NCI-H748 (cell line): ENCODE measurements at regions not wholly inside any gene's neighbourhood (a gene's known extent, or its start where the extent isn't known, plus 50 kb on each side); places are given as distances from the start of the nearest gene placed in this dataset.

ENCODE experiments used
- DNase-seq: peaks from one replicate; lab custom pipeline; 2025; ENCODE audit not compliant: unreplicated experiment; lab: John Stamatoyannopoulos, UW

DNA sequence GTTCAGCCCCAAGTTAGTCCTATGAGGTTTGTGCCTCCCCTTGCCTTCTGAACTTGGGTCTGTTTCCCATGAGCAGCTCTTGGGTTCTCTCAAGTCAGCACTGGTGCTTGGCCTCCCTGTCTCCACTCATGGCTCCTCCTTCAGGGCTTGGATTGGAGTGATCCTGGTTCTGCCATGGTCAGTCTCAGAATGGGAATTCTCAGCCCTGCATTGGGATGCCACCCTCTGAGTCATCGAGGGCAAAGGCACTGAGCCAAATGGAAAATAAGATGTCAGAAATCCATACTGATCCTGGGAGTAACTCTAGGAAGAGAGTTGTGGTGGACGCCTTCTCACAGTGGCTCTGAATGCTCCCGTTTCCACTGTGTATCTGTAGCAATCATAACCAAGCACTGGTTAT is 233.4 kb upstream of the HABP2 start:
- DNase-seq, result no peak

DNA sequence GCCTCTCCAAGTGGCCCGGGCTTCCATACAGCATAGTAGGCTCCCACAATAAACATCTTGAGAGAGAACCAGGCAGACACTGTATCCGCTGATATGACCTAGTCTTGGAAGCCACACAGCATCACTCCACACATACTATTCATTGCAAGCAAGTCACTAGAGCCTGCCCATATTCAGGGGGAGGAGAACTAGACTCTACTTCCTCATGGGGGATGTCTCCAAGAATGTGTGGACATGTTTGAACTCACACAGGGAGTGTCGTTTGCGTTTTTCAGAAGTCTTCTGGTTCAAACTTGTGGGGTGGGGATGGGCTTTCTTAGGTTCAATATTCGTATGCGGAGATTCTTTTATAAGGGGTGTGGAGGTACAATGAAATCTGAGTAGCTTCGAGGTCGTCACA is 232.6 kb upstream of the HABP2 start:
- DNase-seq, result no peak

DNA sequence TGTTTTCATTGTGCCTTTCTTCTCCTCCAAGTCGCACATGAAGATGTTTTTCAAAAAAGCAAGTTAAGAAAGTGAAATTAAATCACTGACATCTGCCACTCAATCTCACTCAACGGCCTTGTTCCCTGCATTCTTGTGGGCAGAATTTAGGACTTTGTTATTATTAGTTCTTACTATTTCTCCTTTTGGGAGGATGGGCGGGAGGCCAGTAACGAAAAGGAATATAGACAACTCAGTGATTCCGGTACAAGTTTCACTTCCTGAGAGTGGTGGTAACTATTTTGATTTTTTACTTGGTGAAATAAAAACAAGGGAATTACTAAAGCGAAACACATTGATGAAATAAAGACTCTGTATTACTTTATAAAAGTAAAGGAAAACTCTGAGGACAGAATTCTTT is 231.9 kb upstream of the HABP2 start:
- DNase-seq, result no peak

DNA sequence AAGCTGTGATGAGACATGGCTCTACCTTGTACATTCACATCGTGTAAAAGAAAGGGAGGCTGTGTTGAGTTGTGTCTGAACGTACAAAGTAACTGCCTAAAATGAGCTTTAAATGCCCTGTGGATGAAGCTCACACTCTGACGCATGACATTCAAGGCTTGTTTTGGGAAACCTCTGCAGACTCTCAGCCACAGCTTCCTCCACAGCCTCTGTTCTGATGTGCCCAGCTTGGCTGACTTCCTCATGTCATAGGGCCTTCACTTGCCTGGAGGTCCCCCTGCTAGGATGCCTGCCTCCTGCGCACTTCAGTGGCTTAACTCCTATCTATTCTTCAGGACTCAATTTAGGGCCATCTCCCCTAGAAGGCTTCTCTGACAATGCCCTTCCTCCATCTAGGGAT is 230.0 kb upstream of the HABP2 start:
- DNase-seq, result no peak

DNA sequence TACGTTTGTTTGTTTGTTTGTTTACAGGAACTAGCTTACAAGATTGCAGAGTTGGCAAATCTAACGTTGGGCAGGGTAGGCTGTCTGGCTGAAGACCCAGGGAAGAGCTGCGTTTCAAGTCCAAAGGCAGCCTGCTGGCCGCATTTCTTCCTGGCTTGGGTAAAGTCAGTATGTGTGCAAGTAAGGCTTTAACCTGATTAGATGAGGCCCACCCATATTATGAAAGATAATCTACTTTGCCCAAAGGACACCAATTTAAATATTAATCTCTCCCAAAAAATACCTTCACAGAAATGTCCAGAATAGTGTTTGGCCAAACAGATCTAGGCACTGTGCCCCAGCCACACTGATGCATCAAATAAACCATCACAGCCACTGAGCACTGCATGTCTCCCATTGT is 228.9 kb upstream of the HABP2 start:
- DNase-seq, result no peak

GRCh38 chr10:113326160-113327111 is 226.4 kb upstream of the HABP2 start:
- no peak for DNase-seq

GRCh38 chr10:113329121-113329596 is 223.7 kb upstream of the HABP2 start:
- DNase-seq, result no peak

GRCh38 chr10:113331961-113332360 is 220.9 kb upstream of the HABP2 start:
- no peak for DNase-seq

GRCh38 chr10:113333313-113333712 is 219.5 kb upstream of the HABP2 start:
- no peak for DNase-seq

DNA sequence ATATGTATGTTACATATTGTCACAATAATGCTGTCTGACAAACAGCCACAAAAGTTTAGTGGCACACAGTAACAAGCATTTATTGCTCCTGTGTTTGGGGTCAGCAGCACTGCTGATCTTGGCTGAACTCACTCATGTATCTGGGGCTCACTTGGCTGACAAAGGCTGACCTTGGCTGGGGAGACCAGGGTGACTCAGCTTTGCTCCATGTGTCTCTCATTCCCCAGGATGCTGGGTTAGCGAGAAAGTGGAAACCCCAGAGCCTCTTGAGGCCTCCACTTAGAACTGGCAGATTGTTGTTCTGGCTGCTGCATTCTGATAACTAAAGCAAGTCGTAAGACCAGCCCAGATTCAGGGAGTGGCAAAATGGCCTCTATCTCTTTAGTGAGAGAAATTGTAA is 217.3 kb upstream of the HABP2 start:
- no peak for DNase-seq

DNA sequence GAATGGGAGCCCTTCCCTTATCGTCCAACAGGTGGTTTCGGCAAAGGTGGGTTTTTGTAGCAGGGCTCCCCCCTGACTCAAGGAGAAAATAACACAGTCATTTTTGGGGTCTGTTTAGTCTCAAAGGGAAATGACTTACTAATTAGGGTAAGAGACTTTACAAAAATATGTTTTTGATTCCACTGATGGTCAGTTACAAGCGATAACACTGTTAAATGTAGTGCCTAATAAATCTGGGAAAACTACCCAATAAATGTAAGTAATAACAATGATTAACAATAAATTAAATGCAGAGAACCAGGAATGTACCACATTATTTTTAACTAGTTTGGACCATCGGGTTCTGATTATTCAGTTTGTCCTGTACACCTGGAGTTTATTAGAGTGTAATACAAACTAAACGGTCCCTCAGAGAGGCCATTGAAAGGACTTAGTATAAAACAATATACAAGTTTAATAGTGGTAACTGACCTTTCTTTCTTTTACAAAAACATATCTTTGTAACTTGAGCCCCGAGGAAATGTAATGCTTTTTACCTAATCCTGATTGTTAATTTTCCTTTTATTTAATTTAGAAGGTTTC is 216.2 kb upstream of the HABP2 start:
- DNase-seq, result no peak

DNA sequence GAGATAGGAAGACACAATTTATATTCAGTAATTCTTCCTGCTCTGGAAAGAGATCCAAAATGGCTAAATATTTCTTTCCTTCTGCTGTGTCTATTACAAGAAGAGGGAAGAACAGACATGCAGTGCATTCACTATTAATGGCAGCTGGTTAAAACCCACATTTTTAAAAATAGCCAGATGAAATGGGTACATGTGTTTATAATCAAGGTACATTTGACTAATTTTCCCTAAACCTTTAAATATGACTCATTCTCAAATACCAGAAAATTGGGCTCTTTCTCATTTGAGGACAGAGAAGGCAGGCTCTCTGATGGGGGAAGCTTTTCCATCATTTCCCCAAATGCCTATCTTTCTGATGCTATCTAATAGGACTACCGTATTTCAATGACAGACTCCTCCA is 215.7 kb upstream of the HABP2 start:
- DNase-seq, result no peak

- no peak for DNase-seq
These were observed 213.7 kb upstream of the HABP2 start for GRCh38 chr10:113339121-113339520.

DNA sequence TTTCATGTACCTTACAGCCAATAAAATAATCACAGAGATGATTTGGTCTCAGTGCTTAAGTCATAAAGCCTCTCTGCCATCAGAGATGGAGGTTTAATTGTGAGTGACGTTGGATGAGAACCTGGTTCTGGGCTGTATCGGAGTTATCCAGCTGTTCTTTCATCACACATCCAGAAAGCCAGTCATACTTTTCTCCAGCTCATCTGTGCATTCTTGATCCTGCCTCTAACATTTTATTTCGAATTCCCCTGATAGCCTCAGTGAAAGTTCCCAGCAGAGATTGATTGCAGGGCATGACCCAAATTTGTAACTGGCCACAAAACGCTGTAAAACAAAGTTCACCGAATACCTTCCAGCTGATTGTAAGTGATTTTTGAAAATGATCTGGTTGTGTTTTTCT is 212.6 kb upstream of the HABP2 start:
- DNase-seq, result no peak

DNA sequence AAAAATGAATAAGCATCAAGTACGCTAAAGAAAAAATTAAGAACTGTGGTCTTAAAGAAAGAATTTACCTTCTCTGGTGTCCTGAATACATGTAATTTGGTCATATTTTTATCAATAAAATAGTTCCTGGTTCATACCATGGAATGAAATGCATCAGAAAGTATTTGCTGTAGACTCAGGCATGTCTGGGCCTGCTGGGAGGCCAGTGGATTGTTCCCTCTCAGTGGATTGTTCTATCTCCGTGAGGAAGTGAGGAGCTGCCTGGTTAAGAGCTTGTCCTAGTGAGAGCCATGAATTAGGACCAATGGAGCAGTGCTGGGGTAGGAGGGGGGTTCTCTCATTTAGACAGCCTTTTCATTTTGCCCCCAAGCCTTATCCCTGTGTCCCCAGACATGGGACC is 211.7 kb upstream of the HABP2 start:
- no peak for DNase-seq

DNA sequence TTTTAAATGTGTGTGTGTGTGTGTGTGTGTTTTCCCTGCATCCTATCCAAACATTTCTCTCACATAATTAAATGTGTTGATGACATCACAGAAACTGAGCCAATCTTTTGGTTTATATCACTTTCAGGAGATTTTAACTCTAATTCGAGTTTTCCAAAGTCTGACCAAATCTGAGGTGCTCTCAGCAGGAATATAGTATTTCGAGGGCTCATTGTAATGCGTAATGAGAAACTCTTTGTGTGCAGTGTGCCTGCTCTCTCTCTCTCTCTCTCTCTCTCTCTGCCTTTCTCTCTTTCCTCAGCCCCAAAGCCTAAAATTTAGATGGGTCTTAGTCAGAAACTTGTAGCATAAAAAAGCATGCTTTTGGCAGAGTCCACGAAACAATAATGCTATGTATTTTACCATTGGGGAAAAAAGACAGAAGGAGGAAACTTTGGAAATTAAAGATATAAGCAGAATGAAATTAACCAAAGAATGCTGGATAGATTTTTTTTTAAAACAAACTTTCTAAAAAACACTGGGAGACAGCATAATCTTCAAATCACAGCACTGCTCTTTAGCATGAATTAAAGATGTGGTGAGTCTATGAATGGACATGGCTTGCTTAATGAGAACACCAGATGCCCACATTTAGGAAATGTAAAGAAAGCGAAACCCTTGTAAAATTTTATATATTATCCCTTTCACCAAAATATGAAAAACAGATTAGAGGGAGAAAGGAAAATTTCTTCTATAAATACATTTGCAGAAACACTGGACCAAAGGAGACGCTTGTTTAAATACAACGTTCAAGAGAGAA is 206.8 kb upstream of the HABP2 start:
- DNase-seq, result no peak

DNA sequence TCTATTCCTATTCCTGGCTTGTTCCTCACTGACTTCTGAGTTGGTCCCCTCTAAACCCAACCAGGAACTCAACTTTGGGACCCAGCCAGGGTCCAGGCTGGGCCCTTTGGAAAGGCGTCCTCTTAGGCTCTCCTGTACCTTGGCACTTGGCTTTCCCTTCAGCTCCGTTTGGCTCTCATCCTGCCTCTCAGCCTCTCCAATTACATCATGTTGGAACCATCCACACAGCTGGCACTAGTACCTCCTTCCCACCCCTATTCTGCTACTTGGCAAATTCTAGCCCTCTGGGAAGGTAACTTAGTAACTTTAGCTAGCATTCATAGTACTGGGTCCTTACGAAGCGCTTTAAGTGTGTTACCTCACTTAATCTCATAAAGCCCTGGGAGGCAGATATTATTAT is 205.3 kb upstream of the HABP2 start:
- no peak for DNase-seq

DNA sequence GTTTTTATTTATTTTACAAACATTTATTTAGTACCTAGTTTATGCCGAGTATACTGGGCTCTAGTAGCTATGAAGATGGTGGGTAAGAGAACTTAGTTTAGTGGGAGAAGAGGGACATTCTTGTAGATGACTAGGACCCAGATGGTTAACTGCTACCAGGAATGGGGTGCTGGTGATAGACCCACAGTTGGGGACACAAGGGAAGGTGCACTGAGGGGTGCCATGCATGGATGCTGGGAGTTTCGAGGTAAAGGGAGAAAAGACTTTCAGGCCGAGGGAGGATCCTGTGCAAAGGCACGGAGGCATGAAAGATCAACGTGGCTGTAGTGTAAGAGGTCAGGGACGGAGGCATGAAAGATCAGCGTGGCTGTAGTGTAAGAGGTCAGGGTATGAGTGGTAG is 204.2 kb upstream of the HABP2 start:
- no peak for DNase-seq

DNA sequence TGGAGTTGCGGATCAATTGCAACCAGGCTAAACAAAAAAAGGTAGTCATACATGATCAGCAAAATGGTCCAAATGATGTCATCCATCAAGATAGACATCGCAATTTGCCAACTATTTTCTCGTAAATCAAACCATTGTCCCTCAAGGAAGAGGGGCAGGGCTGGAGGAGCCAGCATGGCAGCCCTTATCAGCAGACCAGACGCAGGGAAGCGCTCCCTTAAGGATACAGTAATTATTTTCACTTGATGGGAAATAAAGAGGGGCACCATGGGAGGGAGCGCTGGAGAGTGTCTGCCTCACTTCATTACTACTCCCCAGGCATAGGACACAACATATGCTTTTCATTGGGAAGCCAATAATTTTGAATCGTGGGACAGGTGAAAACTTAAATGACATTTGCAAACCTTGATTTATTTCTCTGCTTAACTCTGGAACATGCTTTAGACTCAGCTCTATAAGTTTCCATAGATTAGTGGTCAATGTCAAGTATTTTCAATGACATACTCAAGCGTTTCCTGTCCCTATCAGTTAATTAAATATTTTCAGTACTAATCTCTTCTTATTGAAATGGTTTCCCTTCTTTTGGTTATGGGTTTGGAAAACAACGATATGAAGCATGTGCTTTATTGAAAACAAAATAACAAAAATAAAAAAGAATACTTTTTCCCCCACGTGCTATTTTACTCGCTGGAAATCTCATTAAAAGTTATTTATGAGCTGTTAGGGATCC is 202.4 kb upstream of the HABP2 start:
- no peak for DNase-seq

DNA sequence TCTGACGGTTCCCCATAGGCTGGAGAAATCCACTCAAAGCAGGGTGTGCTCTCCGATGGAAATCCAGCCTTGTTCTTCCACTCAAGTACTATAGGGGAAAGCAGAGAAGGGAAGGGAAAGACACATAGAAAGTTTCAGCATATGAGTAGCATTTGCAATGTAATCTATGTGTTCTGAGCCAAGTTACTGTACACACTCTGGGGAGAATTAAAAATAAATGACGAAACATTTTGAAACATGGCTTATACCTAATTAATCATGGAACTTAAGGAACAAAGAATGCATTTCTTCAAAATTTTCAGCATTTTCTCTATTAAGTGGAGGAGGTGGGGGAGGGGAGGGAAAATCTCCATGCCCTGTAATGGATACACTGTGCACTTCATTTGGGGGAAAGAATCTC is 198.1 kb upstream of the HABP2 start:
- no peak for DNase-seq
